D721Med (cell line): ENCODE measurements at regions not wholly inside any gene's neighbourhood (a gene's known extent, or its start where the extent isn't known, plus 50 kb on each side); places are given as distances from the start of the nearest gene placed in this dataset.

Experiments
- DNase-seq: peaks from one replicate; pipeline ENCODE4 v3.0.0; 2011; ENCODE audit warnings: low spot score; ENCODE audit not compliant: insufficient read length
- FAIRE-seq: peaks from 2 replicates; lab custom pipeline; 2011; peaks lifted over from hg19 to GRCh38; lab: Jason Lieb, UNC
- TF ChIP-seq, protein P1 (sequence below): IDR thresholded peaks from 2 replicates; pipeline ENCODE4 v1.5.1; 2012; ENCODE audit warnings: mild to moderate bottlenecking, control low read depth; ENCODE audit not compliant: insufficient read depth; ENCODE audit errors: missing control alignments

DNA sequence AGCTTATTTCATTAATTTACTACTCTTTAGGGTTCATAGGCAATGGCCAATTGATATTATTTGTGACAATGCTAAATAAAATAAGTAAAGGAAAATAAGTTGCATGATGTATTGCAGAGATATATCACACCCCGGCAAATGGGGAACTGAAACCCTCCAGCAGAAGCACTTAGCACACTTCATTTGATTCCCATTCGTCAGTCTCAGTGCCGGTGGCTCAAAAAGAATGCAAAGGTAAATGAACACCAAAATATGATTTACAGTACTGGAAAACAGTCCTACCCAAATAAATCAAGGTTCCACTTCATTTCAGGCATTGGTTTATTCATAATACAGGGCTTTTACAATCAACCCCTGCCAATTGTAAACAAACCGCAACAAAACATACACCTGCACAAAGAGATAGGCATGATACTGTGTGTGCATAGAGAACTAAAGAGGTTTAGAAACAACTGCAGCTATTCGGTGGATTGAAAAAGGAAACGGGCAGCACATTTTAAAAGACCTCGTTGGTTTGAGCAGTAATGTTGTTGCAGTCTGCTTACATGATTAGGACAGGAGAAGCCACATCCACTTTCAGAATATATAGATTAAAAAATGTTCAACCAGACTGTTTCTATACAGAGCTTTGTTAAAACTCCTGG, 1019.2 kb downstream of the TTLL7 start:
- no peak for FAIRE-seq
- TF ChIP-seq, protein P1, sequence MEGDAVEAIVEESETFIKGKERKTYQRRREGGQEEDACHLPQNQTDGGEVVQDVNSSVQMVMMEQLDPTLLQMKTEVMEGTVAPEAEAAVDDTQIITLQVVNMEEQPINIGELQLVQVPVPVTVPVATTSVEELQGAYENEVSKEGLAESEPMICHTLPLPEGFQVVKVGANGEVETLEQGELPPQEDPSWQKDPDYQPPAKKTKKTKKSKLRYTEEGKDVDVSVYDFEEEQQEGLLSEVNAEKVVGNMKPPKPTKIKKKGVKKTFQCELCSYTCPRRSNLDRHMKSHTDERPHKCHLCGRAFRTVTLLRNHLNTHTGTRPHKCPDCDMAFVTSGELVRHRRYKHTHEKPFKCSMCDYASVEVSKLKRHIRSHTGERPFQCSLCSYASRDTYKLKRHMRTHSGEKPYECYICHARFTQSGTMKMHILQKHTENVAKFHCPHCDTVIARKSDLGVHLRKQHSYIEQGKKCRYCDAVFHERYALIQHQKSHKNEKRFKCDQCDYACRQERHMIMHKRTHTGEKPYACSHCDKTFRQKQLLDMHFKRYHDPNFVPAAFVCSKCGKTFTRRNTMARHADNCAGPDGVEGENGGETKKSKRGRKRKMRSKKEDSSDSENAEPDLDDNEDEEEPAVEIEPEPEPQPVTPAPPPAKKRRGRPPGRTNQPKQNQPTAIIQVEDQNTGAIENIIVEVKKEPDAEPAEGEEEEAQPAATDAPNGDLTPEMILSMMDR = no peak
- no peak for DNase-seq

DNA sequence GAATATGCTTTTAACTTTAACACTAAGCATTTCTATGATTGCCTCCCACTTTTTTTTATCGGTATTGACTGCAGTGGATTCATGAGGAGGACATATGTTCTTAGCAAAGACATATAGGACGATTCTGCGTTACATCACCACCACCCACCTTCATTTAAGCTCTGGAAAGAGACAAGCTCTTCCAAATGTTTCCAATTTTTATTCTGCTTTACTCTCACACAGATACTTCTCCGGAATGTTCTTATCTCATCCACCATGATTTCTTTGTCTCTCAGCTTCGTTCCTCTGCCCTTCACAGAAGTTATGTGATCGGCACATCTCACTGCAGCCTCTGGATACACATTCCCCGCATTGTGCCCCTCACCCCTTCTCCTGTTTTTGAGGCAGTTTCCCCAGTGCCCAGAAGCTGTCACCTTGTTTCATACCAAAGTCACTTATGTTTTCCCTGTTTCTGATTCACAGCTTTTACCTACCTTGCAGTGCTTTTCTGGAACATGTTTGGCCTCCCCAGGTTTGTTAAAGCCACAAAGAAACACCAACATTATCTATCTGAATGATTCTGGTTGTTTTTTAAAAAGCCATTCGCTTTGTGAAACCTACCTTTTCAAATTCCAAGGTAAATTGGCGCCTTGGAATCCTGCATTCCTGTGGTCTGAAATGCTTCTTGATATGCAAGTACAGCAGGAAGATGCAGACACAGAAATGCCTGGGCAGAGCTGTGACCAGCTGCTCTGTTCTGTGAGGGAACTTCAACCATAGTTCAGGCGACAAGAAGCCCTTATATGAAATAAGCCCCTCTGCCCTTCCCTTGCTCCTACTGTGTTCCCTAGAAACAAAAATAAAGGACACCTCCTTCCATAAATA, 1020.2 kb downstream of the TTLL7 start:
- FAIRE-seq (no peak), DNase-seq (no peak)
- TF ChIP-seq, protein P1 = no peak

DNA sequence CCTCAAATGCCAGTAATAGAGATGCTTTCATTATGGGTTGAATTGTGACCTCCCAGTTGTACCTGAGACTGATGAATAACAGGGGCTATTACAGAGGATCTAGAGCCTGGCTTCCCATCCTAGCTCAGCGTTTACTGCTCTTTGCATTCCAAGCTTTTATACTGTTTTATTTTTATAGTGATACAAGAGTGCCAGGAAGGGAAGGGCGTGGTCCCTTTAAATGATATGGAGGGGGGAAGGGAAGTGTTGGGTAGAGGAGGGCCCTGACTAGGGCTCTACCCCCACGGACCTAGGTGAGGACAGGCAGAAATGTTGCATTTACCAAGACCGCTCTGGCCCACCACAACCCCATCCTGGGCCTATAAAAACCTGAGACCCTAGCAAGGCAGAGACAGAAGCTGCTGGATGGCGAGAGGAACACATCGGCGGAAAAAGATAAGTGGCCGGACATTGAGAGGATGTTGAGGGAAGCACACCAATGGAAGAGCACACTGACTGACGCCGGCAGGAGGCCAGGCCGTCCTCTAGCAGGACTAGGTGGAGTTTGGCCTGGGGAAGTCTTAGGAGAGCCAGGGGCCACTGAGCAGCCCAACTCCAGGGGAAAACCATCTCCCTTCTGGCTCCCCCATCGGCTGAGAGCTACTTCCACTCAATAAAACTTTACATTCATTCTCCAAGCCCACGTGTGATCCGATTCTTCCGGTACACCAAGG, 1025.9 kb downstream of the TTLL7 start:
- no peak for DNase-seq
- FAIRE-seq = no peak
- TF ChIP-seq, protein P1 = no peak

DNA sequence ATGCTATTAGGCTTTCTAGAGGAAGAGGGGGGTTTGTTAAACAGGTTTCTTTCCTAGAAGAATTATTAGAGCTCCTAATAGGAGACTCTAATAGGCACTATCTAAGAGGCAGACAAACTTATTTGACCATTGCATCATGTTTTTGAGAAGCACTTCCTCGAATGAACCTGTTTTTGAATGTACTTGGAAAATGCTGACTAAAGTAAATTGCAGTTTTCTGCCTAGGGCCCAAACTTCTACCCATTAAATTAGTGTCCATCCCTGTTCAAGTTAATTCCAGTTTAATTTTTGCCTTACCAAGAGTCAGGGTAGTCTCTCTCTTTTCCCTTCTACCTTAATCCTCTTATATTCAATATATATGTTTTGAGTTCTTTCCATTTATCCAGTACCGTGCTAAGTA, 1029.6 kb downstream of the TTLL7 start:
- TF ChIP-seq, protein P1 = no peak
- FAIRE-seq (no peak), DNase-seq (no peak)

DNA sequence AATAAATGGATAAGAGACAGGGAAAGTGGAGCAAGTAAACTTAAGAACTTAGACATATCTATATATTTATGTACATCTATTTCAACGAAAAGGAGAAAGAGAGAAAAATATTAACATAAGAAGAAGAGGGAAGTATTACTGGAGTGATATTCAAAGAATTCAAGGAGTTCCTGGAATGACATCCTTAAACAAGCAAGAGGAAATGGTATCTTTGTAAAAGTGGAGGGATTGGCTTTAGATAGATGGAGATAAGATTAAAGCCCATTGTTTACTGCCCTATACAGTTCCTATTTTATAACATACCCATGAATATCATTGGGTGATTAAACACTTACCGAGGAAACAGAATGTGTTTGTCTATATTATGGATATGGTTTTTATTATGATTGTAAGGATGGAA, 1036.3 kb downstream of the TTLL7 start:
- FAIRE-seq (no peak), DNase-seq (no peak)
- TF ChIP-seq, protein P1 = no peak

DNA sequence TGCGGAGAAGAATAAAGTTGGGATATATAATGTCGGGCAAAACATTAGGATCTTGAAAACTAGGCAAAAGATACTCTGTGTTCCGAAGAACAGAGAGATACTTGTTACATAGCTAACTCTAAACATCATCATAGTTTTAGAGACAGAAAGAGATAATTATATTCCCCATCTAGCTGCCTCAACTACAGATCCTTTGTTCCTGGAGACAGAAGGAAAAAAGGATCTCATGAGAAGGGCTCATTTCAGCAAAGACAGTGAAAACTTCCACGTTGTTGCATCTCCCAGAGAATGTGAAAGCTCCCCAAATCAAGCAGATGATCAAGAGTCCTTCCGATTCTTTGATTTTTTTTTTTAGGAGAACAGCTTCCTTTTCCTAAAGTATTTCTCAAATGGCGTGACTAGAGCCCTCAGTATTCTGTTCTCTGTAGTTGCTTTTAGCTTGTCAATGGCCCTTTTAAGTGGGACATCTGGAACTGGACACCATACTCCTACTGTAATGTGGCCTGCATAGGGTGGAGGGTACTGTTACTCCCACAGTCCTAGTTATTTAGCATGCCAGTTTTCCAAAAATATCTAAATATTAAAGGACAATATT, 1048.2 kb downstream of the TTLL7 start:
- DNase-seq = no peak
- no peak for FAIRE-seq
- TF ChIP-seq, protein P1 = no peak
